GM12891 (cell line): ENCODE measurements at regions not wholly inside any gene's neighbourhood (a gene's known extent, or its start where the extent isn't known, plus 50 kb on each side); places are given as distances from the start of the nearest gene placed in this dataset.

Experiments used
- DNase-seq: peaks from one replicate; pipeline ENCODE4 v3.0.0; 2011; ENCODE audit warnings: low spot score; ENCODE audit not compliant: insufficient read length
- FAIRE-seq: peaks from 2 replicates; lab custom pipeline; 2011; peaks lifted over from hg19 to GRCh38; lab: Jason Lieb, UNC
- PAX5 ChIP-seq: IDR thresholded peaks from 2 replicates; pipeline ENCODE4 v1.6.1; 2011; ENCODE audit warnings: low read length, moderate library complexity, mild to moderate bottlenecking; ENCODE audit not compliant: insufficient read depth, severe bottlenecking
- POLR2A ChIP-seq: IDR thresholded peaks from 2 replicates; pipeline ENCODE4 v1.6.1; 2011; ENCODE audit warnings: low read depth, low read length, control low read depth
- POLR2AphosphoS5 ChIP-seq: IDR thresholded peaks from 2 replicates; pipeline ENCODE4 v1.6.1; 2011; ENCODE audit warnings: low read depth, low read length, control low read depth
- POU2F2 ChIP-seq: IDR thresholded peaks from 2 replicates; pipeline ENCODE4 v1.6.1; 2011; ENCODE audit warnings: low read depth, mild to moderate bottlenecking, control low read depth, low read length, moderate library complexity
- SPI1 ChIP-seq: IDR thresholded peaks from 2 replicates; pipeline ENCODE4 v1.6.1; 2011; ENCODE audit warnings: low read depth, low read length, control low read depth
- TAF1 ChIP-seq: IDR thresholded peaks from 2 replicates; pipeline ENCODE4 v1.6.1; 2011; ENCODE audit warnings: low read depth, low read length, control low read depth

- no peak for FAIRE-seq
- TF ChIP-seq PAX5 (no peak), POLR2A (no peak), POLR2AphosphoS5 (no peak), TAF1 (no peak), SPI1 (no peak), POU2F2 (no peak)
- DNase-seq = no peak
Measured at GRCh38 chr2:49238604-49238960, 84.3 kb upstream of the FSHR start.

GRCh38 chr2:49237867-49238603 is 83.7 kb upstream of the FSHR start:
- TF ChIP-seq POLR2A (no peak), TAF1 (no peak), SPI1 (no peak), POLR2AphosphoS5 (no peak), PAX5 (no peak), POU2F2 (no peak)
- no peak for DNase-seq
- no peak for FAIRE-seq

GRCh38 chr2:49236316-49236715 is 82.0 kb upstream of the FSHR start:
- FAIRE-seq (no peak), DNase-seq (no peak)
- TF ChIP-seq PAX5 (no peak), TAF1 (no peak), POLR2A (no peak), POLR2AphosphoS5 (no peak), SPI1 (no peak), POU2F2 (no peak)

GRCh38 chr2:49226360-49226759 is 72.0 kb upstream of the FSHR start:
- no peak for DNase-seq
- FAIRE-seq = no peak
- no peak for TF ChIP-seq TAF1
- TF ChIP-seq POLR2AphosphoS5 = no peak
- TF ChIP-seq POLR2A = no peak
- TF ChIP-seq SPI1 = no peak
- no peak for TF ChIP-seq POU2F2
- TF ChIP-seq PAX5 = no peak

GRCh38 chr2:49225126-49225525 is 70.8 kb upstream of the FSHR start:
- TF ChIP-seq POU2F2 = no peak
- no peak for TF ChIP-seq SPI1
- no peak for TF ChIP-seq PAX5
- no peak for TF ChIP-seq POLR2A
- no peak for TF ChIP-seq TAF1
- no peak for TF ChIP-seq POLR2AphosphoS5
- FAIRE-seq = no peak
- DNase-seq = no peak

- TF ChIP-seq POU2F2 = no peak
- TF ChIP-seq POLR2A = no peak
- no peak for TF ChIP-seq POLR2AphosphoS5
- no peak for TF ChIP-seq PAX5
- TF ChIP-seq SPI1 = no peak
- TF ChIP-seq TAF1 = no peak
- no peak for FAIRE-seq
- no peak for DNase-seq
Measured at GRCh38 chr2:49224426-49225010, 70.2 kb upstream of the FSHR start.

GRCh38 chr2:49222975-49223528 is 68.7 kb upstream of the FSHR start:
- DNase-seq (no peak), FAIRE-seq (no peak)
- TF ChIP-seq TAF1 = no peak
- TF ChIP-seq POLR2A = no peak
- no peak for TF ChIP-seq POU2F2
- TF ChIP-seq PAX5 = no peak
- no peak for TF ChIP-seq SPI1
- TF ChIP-seq POLR2AphosphoS5 = no peak

- TF ChIP-seq SPI1 = no peak
- no peak for TF ChIP-seq POLR2A
- TF ChIP-seq POLR2AphosphoS5 = no peak
- no peak for TF ChIP-seq TAF1
- TF ChIP-seq PAX5 = no peak
- TF ChIP-seq POU2F2 = no peak
- no peak for DNase-seq
- no peak for FAIRE-seq
Measured at GRCh38 chr2:49219741-49220140, 65.4 kb upstream of the FSHR start.

- FAIRE-seq (no peak), DNase-seq (no peak)
- TF ChIP-seq PAX5 (no peak), POU2F2 (no peak), POLR2AphosphoS5 (no peak), SPI1 (no peak), POLR2A (no peak), TAF1 (no peak)
Measured at GRCh38 chr2:49210191-49210590, 55.9 kb upstream of the FSHR start.
